Activated CD4-positive, alpha-beta T cell treated with anti-CD3 and anti-CD28 coated beads, Interleukin-2, Interleukin-4, amounts not matched to agents 100 ng/mL and 50 ng/mL, durations not matched to agents 16 hours and 8 hours (primary cell): ENCODE measurements at regions not wholly inside any gene's neighbourhood (a gene's known extent, or its start where the extent isn't known, plus 50 kb on each side); places are given as distances from the start of the nearest gene placed in this dataset.
"Not testable (repeated sequence)": the region's sequence is repeated elsewhere in the genome, so short reads cannot be mapped to it uniquely, and the experiment has no call there.

Source experiments
- DNase-seq: peaks from one replicate; pipeline ENCODE4 v3.0.0-alpha.2; 2020; ENCODE audit warnings: low spot score

GRCh38 chr12:111248236-111249017 is 120.5 kb downstream of the PHETA1 start:
- DNase-seq = no peak

- DNase-seq = no peak
Observed at GRCh38 chr12:111247083-111247783, 121.7 kb downstream of the PHETA1 start.

DNA sequence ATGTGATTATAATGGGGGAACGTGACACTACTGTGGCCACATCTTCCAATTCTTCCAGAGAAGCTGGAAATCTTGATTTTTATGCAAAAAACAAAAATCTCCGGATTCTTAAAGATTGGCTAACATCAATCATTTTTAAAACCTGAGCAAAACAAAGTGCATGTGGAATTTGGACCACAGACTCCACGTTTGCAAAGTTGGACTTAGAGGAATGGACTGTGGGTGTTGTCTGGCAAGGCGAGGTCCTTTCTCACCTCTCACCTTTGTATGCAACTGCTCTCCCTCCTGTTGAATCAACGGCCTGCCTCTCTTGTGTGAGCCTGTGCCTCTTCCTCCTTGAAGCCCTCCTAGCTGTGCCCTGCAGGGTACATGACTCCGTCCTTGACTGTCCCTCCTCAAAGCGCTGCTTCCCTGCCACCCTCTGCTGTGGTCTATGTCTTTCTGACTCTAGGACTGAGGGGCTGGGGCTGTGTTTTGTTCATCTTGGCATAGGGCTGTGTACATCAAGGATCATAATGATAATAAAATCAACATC is 122.4 kb downstream of the PHETA1 start:
- DNase-seq = no peak

DNA sequence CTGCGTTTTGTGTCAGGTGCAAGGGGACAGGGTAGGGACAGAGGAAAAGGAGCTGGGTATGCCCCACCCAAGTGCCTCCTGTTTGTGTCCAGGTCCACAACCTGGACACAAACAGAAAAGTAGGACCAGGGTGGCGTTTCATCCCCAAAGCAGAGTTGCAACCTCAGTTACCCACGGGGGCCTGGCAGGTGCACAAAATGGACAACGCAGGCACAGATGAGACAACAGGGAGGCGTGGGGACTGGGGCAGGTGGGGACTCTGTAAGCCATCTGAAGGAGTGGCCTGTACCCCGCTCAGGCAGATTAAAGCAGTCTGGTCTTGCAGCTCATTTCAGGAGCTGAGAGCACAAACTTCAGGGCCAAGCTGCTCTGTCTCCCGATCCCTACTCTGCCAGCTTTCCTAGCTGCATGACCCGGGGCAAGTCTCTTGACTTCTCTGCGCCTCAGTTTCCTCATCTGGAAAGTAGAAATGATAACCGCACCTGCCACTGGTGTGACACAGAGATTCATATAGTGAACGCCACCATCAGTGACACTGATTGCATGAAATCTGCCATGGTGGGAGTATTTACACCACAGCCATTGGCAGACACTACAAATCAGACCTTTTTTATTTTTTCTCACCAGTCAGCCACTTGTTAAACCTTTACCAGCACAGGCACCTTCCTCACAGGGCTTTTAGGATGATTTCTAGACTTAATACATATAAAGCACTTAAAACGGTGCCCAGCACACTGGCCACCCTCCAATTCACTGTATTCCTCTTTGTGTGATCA is 123.0 kb downstream of the PHETA1 start:
- no peak for DNase-seq

- DNase-seq = no peak
Observed at GRCh38 chr12:111244673-111245072, 124.2 kb downstream of the PHETA1 start.

DNA sequence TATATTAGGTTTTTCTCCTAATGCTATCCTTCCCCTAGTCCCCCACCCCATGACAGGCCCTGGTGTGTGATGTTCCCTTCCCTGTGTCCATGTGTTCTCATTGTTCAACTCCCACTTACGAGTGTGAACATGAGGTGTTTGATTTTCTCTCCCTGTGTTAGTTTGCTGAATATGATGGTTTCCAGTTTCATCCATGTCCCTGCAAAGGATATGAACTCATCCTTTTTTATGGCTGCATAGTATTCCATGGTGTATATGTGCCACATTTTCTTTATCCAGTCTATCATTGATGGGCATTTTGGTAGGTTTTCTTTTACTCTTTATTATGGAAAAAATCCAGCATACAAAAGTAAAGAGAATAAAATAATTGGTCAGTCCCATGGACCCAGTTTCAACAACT is 126.1 kb downstream of the PHETA1 start:
- not testable (repeated sequence) for DNase-seq

DNA sequence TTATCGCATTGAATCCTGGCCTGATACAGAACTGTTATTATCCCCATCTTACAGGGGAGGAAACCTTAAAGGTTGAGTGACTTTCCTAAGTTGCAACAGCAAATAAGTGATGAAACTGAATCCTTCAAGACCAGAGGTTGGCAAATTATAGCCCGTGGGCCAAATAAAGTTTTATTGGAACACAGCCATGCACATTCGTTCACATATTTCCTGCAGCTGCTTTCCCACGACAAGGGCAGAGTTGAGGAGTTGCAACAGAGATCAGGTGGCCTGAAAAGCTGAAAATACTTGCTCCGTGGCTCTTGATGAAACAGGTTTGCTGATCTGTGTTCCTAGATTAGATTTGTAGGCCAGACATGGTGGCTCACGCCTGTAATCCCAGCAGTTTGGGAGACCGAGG is 126.7 kb downstream of the PHETA1 start:
- no peak for DNase-seq

GRCh38 chr12:111240374-111240773 is 128.5 kb downstream of the PHETA1 start:
- DNase-seq = no peak

DNA sequence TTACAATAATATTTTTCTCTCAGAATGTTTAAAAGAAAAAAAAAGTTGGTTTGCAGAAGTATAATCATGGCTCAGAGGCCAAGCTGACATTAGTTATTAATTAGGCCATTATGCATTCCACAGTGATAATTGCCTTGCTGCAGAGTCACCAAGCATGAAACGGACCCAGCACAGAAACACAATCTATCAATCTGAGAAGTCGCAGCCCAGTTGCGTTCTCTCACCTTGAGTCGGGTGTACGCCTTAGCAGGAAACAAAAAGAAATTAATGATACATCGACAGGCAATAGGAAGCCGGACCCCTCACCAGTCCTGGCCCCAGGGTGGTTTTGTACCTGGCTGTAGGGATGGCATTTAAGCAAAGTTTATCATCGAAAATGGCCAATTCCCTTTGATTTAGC is 129.7 kb downstream of the PHETA1 start:
- DNase-seq = no peak

GRCh38 chr12:111238075-111238734 is 130.7 kb downstream of the PHETA1 start:
- no peak for DNase-seq

GRCh38 chr12:111234491-111234890 is 134.4 kb downstream of the PHETA1 start:
- DNase-seq = not testable (repeated sequence)

- no peak for DNase-seq
Observed at GRCh38 chr12:111233786-111234185, 135.1 kb downstream of the PHETA1 start.

- DNase-seq = no peak
Observed at GRCh38 chr12:111230649-111231048, 138.2 kb downstream of the PHETA1 start.

- no peak for DNase-seq
Observed at GRCh38 chr12:111228916-111229666, 139.8 kb downstream of the PHETA1 start.

DNA sequence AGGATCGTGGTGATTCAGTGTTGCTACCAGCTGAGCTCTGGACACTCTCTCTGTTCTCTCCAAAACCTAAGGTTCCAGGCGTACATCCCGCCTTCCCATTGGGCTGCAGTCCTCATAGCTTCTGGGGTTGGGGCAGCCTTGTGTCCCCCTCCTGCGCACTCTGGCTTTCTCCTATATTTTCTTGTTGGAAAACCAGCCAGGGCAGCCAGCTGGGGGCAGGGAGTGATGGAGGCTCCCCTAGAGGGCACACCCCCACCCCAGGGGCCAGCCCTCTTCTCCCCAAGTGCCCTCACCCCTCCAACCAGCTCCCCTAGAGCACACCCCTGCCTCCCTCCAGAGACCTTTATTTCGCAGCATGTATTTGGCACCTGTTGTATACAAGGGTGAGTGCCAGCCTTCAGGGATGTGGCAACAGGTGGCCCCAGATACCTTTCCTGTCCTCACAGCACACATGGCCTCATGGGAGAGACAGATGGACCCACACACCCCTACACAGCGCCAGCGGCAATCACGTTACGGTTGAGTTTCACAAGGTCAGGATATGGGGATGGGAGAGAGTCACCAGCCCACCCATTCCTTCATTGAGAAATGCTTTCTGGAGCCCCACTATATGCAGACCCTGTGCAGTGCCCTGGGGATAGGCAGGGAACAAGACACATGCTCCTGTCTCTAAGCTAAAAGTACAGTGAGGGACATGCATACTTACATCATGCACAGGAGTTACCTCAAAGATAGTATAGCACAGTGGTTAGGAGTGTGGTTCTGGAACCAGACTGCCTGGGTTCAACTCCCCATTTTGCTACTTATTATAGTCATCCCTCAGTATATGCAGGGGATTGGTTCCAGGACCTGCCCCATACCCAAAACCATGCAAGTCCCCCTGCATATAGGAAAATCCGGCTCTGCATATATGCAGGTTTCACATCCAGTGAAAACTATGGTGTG is 141.1 kb downstream of the PHETA1 start:
- no peak for DNase-seq

DNA sequence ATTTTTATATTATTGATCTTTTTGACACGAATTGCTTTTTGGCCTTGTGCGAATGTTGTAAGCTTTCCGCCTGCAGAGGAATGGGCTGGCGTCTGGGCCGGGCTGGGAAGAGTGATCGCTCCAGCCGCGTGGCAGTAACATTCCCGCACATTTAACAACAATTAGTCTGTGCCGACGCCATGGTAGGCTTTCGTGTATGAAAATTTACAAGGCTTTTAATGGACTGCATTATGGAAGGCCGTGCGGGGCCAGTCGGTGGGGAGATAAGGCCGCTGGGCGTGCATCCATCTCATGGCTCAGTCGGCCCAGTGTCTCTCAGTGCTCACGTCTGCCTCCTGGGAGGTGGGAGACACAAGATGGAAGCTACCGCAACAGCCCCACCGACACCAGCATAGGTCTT is 142.2 kb downstream of the PHETA1 start:
- no peak for DNase-seq

GRCh38 chr12:111225307-111225706 is 143.6 kb downstream of the PHETA1 start:
- no peak for DNase-seq

- DNase-seq = no peak
Observed at GRCh38 chr12:111224186-111225066, 144.5 kb downstream of the PHETA1 start.

- DNase-seq = no peak
Observed at GRCh38 chr12:111222523-111222922, 146.4 kb downstream of the PHETA1 start.
